ENCODE measurements at regions not wholly inside any gene's neighbourhood (a gene's known extent, or its start where the extent isn't known, plus 50 kb on each side); places are given as distances from the start of the nearest gene placed in this dataset.

- no peaks in the 10 kb centered on the region for H3K4me1 ChIP-seq (replicated peaks in 1 of 2)
- H3K27ac ChIP-seq, result no peak overlapping the region
- no peaks in the 10 kb centered on the region for H3K27me3 ChIP-seq
- no peak for DNase-seq
- H3K4me3 ChIP-seq, result no peak overlapping the region
- no peaks in the 10 kb centered on the region for H3K9me3 ChIP-seq (replicated peaks in 1 of 3)
- WGBS, 4 donors, result 33 to 58% (median 37%) methylated on average over 1 of the region's 1 CpG
- intact Hi-C loops (cut with DNase I), result no loop called here
- no peak for TF ChIP-seq CTCF (IDR thresholded peaks at IDR 0.05)
- TF ChIP-seq POLR2A (IDR thresholded peaks at IDR 0.05), result no peak
- H3K36me3 ChIP-seq (replicated peaks in 1 of 2), result no peaks in the 10 kb centered on the region
Observed at GRCh38 chr5:163172540-163173338, 264.7 kb upstream of the CCNG1 start.

- Histone ChIP-seq H3K36me3 (replicated peaks in 1 of 2) (no peaks in the 10 kb centered on the region), H3K9me3 (replicated peaks in 1 of 3) (no peaks in the 10 kb centered on the region), H3K4me1 (replicated peaks in 1 of 2) (no peaks in the 10 kb centered on the region), H3K4me3 (no peak overlapping the region), H3K27me3 (no peaks in the 10 kb centered on the region), H3K27ac (no peak overlapping the region)
- 62 to 71% (median 64%) methylated on average over 3 of the region's 3 CpGs for WGBS, 4 donors
- TF ChIP-seq POLR2A (IDR thresholded peaks at IDR 0.05) (no peak), CTCF (IDR thresholded peaks at IDR 0.05) (no peak)
- no peak for DNase-seq
- intact Hi-C loops (cut with DNase I), result no loop called here
Observed at GRCh38 chr5:163177971-163178370, 259.4 kb upstream of the CCNG1 start.

GRCh38 chr5:163185315-163185714 is 252.1 kb upstream of the CCNG1 start:
- Histone ChIP-seq H3K4me3 (no peak overlapping the region), H3K27me3 (no peaks in the 10 kb centered on the region), H3K36me3 (replicated peaks in 1 of 2) (no peaks in the 10 kb centered on the region), H3K9me3 (replicated peaks in 1 of 3) (no peaks in the 10 kb centered on the region), H3K4me1 (replicated peaks in 1 of 2) (no peaks in the 10 kb centered on the region), H3K27ac (no peak overlapping the region)
- intact Hi-C loops (cut with DNase I), result no loop called here
- 72 to 88% (median 81%) methylated on average over 4 of the region's 4 CpGs for WGBS, 4 donors
- TF ChIP-seq CTCF (IDR thresholded peaks at IDR 0.05), result no peak
- TF ChIP-seq POLR2A (IDR thresholded peaks at IDR 0.05), result no peak
- DNase-seq, result no peak

DNA sequence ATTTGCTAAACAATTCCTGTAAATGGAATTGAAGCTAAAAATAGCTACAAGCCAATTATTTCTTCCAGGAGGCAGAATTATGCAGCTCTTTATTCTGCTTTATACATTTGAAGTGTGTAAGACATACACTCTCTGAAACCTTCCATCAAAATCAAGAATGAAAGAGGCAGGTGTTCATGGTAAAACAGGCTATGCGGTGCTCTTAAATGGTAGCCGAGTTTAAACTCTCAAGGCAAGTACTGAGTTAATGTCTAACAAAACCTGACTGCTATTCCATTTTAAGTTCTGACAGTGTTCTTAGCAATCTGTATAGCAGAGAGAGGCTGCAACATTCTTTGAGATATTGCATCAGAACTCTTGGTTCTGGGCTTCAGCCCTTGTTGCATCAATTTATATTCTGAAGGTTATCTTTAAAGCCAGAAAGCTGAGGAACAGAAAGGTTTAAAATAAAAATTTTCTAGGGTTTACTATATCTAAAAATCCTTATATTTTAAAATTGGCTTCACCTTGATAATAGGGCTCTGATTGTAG is 248.3 kb upstream of the CCNG1 start:
- TF ChIP-seq CTCF (IDR thresholded peaks at IDR 0.05) (no peak), POLR2A (IDR thresholded peaks at IDR 0.05) (no peak)
- Histone ChIP-seq H3K4me3 (no peak overlapping the region), H3K27me3 (no peaks in the 10 kb centered on the region), H3K4me1 (replicated peaks in 1 of 2) (no peaks in the 10 kb centered on the region), H3K36me3 (replicated peaks in 1 of 2) (no peaks in the 10 kb centered on the region), H3K9me3 (replicated peaks in 1 of 3) (no peaks in the 10 kb centered on the region), H3K27ac (no peak overlapping the region)
- WGBS, 4 donors, result 74 to 87% (median 78%) methylated on average over 2 of the region's 2 CpGs
- intact Hi-C loops (cut with DNase I), result no loop called here
- DNase-seq, result no peak

Measured in adrenal gland (tissue), 9 donors.